PFSK-1 (cell line): ENCODE measurements at regions not wholly inside any gene's neighbourhood (a gene's known extent, or its start where the extent isn't known, plus 50 kb on each side); places are given as distances from the start of the nearest gene placed in this dataset.

Experiments used
- POLR2AphosphoS5 ChIP-seq: IDR thresholded peaks from 2 replicates; pipeline ENCODE4 v1.6.1; 2012; ENCODE audit warnings: low read depth, mild to moderate bottlenecking, control low read depth, low read length, moderate library complexity
- REST ChIP-seq, 2 experiments: IDR thresholded peaks; 2 replicates each; pipeline versions ENCODE4 v1.6.1 to v1.8.0; 2011 to 2012; ENCODE audit warnings: low read depth in 2 of 2, low read length in 2 of 2, control low read depth in 1 of 2, inconsistent platforms in 1 of 2, mild to moderate bottlenecking in 1 of 2, moderate library complexity in 1 of 2; ENCODE audit not compliant: insufficient read depth in 1 of 2
- SIN3A ChIP-seq: IDR thresholded peaks from 2 replicates; pipeline ENCODE4 v1.6.1; 2012; ENCODE audit warnings: mild to moderate bottlenecking, low read length, moderate library complexity, borderline replicate concordance; ENCODE audit not compliant: insufficient read depth

DNA sequence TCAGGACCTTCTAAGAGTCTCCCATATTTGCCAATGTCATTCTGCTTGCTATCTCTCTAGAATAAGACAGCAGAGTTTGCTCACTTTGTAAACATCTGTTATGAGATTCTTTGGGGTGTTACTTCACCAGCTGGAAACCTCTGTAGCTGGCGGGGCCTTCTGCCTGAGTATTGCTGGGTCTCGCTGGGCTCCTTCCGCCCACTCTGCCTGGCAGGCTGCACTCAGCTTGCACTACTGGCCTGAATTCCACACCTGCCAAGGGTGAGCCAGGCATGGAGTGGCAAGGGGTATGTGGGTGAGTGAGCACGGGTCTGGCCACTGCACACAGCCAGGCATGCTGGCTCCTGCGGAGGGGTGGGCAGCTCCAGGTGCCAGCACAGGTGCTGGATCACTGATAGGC is 267.3 kb upstream of the PDE3A start:
- TF ChIP-seq SIN3A (no peak), POLR2AphosphoS5 (no peak), REST (IDR thresholded peaks at IDR 0.05; ENCODE audit: insufficient read depth in 1 of 2, low read depth in 2 of 2, low read length in 2 of 2) (no peak)
